A673 (cell line): ENCODE measurements at regions not wholly inside any gene's neighbourhood (a gene's known extent, or its start where the extent isn't known, plus 50 kb on each side); places are given as distances from the start of the nearest gene placed in this dataset.

Experiments
- CTCF ChIP-seq: fragments of 300-800, 200-600 bp; sonication (generic); conservative IDR thresholded peaks from 2 replicates; pipeline ENCODE4 v1.5.1; 2017; ENCODE audit warnings: low read depth, mild to moderate bottlenecking, antibody characterized with exemption, low read length, moderate library complexity, mixed read lengths
- EZH2 ChIP-seq: fragments of 200-600 bp; sonication (generic); IDR thresholded peaks from 2 replicates; pipeline ENCODE4 v1.6.1; 2017; ENCODE audit warnings: borderline replicate concordance, low read depth, mild to moderate bottlenecking, mixed read lengths, antibody characterized with exemption, low read length; ENCODE audit not compliant: poor library complexity, severe bottlenecking

- TF ChIP-seq CTCF (no peak), EZH2 (no peak)
Observed at GRCh38 chr5:2335733-2336515, 415.6 kb downstream of the IRX2 start.
